NB4 (cell line): ENCODE measurements at regions not wholly inside any gene's neighbourhood (a gene's known extent, or its start where the extent isn't known, plus 50 kb on each side); places are given as distances from the start of the nearest gene placed in this dataset.

ENCODE experiments used
- MYC ChIP-seq: IDR thresholded peaks from 2 replicates; pipeline ENCODE4 v1.6.1; 2011; ENCODE audit warnings: low read depth, low read length
- POLR2A ChIP-seq: IDR thresholded peaks from 2 replicates; pipeline ENCODE4 v1.6.1; 2011; ENCODE audit warnings: mild to moderate bottlenecking; ENCODE audit not compliant: insufficient read length; ENCODE audit errors: extremely low read depth
- TF ChIP-seq, protein P1 (sequence below): IDR thresholded peaks from one replicate; pipeline ENCODE4 v1.5.1; 2012; ENCODE audit warnings: low read depth, low read length
- TF ChIP-seq, protein P2 (sequence below): IDR thresholded peaks from 2 replicates; pipeline ENCODE4 v1.6.1; 2011; ENCODE audit warnings: low read depth, low read length

DNA sequence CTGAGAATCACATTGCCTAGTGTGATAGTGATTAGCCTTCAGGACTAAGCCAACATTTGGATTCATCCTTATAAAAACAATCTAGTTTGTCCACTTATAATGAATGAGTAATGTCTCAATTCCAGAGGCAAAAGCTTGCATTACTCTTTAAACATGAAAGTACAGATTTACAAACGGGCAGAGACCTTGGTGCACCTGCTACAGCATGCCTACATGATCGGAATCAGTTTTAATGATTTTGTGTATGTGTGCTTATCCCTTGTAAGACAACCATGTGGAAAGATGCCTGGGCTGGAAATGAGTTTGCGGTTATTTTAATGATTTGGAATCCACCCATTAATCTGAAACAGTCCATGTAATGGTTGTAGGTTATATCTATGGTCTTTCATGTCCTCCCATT is 572.7 kb downstream of the KLHL13 start:
- TF ChIP-seq, protein P1, sequence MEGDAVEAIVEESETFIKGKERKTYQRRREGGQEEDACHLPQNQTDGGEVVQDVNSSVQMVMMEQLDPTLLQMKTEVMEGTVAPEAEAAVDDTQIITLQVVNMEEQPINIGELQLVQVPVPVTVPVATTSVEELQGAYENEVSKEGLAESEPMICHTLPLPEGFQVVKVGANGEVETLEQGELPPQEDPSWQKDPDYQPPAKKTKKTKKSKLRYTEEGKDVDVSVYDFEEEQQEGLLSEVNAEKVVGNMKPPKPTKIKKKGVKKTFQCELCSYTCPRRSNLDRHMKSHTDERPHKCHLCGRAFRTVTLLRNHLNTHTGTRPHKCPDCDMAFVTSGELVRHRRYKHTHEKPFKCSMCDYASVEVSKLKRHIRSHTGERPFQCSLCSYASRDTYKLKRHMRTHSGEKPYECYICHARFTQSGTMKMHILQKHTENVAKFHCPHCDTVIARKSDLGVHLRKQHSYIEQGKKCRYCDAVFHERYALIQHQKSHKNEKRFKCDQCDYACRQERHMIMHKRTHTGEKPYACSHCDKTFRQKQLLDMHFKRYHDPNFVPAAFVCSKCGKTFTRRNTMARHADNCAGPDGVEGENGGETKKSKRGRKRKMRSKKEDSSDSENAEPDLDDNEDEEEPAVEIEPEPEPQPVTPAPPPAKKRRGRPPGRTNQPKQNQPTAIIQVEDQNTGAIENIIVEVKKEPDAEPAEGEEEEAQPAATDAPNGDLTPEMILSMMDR, result no peak
- no peak for TF ChIP-seq POLR2A
- TF ChIP-seq, protein P2, sequence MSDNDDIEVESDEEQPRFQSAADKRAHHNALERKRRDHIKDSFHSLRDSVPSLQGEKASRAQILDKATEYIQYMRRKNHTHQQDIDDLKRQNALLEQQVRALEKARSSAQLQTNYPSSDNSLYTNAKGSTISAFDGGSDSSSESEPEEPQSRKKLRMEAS, result no peak
- no peak for TF ChIP-seq MYC
